Progenitor cell of endocrine pancreas (in vitro differentiated cells): ENCODE measurements at regions not wholly inside any gene's neighbourhood (a gene's known extent, or its start where the extent isn't known, plus 50 kb on each side); places are given as distances from the start of the nearest gene placed in this dataset.

ENCODE experiments used
- DNase-seq: peaks from one replicate; pipeline ENCODE4 v3.0.0; 2021; ENCODE audit warnings: low spot score; ENCODE audit not compliant: unreplicated experiment
- H3K27ac Mint-ChIP-seq: 2 replicates; pipeline ENCODE4 v1.8.0; 2021; ENCODE audit warnings: mild to moderate bottlenecking, moderate library complexity, mixed read lengths
- H3K27me3 Mint-ChIP-seq: 2 replicates; pipeline ENCODE4 v1.8.0; 2021; ENCODE audit warnings: mixed read lengths
- H3K36me3 Mint-ChIP-seq: 2 replicates; pipeline ENCODE4 v1.8.0; 2022; ENCODE audit warnings: mixed read lengths; ENCODE audit not compliant: insufficient read depth
- H3K4me1 Mint-ChIP-seq: 2 replicates; pipeline ENCODE4 v1.8.0; 2021; ENCODE audit warnings: low read depth, mixed read lengths
- H3K4me3 Mint-ChIP-seq: 2 replicates; pipeline ENCODE4 v1.8.0; 2021; ENCODE audit warnings: low read depth, mild to moderate bottlenecking, moderate library complexity, mixed read lengths
- H3K9me3 Mint-ChIP-seq: 2 replicates; pipeline ENCODE4 v1.8.0; 2021; ENCODE audit warnings: low read depth, mixed read lengths
- CTCF ChIP-seq: fragments of 200-600 bp; sonication (generic); IDR thresholded peaks from one replicate; pipeline ENCODE4 v1.5.0; 2021; ENCODE audit warnings: antibody characterized with exemption, mild to moderate bottlenecking; ENCODE audit not compliant: unreplicated experiment

DNA sequence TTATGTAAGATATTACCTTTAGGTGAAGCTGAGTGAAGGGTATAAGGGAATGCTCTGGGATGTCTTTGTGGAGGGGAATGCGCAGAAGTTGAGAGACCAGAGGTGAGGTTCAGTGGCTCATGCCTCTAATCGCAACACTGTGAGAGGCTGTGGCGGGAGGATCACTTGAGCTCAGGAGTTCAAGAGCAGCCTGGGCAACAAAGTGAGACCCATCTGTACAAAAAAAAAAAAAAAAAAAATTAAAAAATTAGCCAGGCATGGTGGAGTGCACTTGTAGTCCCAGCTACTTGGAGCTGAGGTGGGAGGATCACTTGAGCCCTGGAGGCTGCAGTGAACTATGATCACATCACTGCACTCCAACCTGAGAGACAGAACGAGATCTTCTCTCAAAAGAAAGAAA lies 57.3 kb upstream of the SP3 start:
- H3K4me3 Mint-ChIP-seq = no peak overlapping the region
- no peak overlapping the region for H3K27ac Mint-ChIP-seq
- peaks cover 58% of the 10 kb centered on the region for H3K27me3 Mint-ChIP-seq
- no peaks in the 10 kb centered on the region for H3K36me3 Mint-ChIP-seq
- peaks cover 4% of the 10 kb centered on the region for H3K4me1 Mint-ChIP-seq
- TF ChIP-seq CTCF = no peak
- DNase-seq = no peak
- no peaks in the 10 kb centered on the region for H3K9me3 Mint-ChIP-seq

GRCh38 chr2:174020926-174021662 lies 55.9 kb upstream of the SP3 start:
- Mint-ChIP-seq H3K27ac (no peak overlapping the region), H3K27me3 (peaks cover 60% of the 10 kb centered on the region), H3K4me3 (no peak overlapping the region), H3K4me1 (peaks cover 4% of the 10 kb centered on the region), H3K9me3 (no peaks in the 10 kb centered on the region), H3K36me3 (no peaks in the 10 kb centered on the region)
- DNase-seq = no peak
- TF ChIP-seq CTCF = no peak

- Mint-ChIP-seq H3K9me3 (no peaks in the 10 kb centered on the region), H3K4me1 (peaks cover 4% of the 10 kb centered on the region), H3K36me3 (no peaks in the 10 kb centered on the region), H3K4me3 (no peak overlapping the region), H3K27me3 (peaks cover 65% of the 10 kb centered on the region), H3K27ac (no peak overlapping the region)
- TF ChIP-seq CTCF = no peak
- DNase-seq = no peak
Measured at GRCh38 chr2:174020026-174020425, 54.9 kb upstream of the SP3 start.

- H3K27me3 Mint-ChIP-seq = peaks cover 69% of the 10 kb centered on the region
- no peak for TF ChIP-seq CTCF
- H3K4me1 Mint-ChIP-seq = peaks cover 9% of the 10 kb centered on the region
- H3K36me3 Mint-ChIP-seq = no peaks in the 10 kb centered on the region
- no peaks in the 10 kb centered on the region for H3K9me3 Mint-ChIP-seq
- no peak for DNase-seq
- H3K27ac Mint-ChIP-seq = no peak overlapping the region
- no peak overlapping the region for H3K4me3 Mint-ChIP-seq
Measured at GRCh38 chr2:174016447-174016846, 51.3 kb upstream of the SP3 start.

GRCh38 chr2:174015428-174015827 lies 50.3 kb upstream of the SP3 start:
- TF ChIP-seq CTCF = no peak
- DNase-seq = no peak
- Mint-ChIP-seq H3K36me3 (no peaks in the 10 kb centered on the region), H3K4me1 (peaks cover 17% of the 10 kb centered on the region), H3K4me3 (no peak overlapping the region), H3K27me3 (peaks cover 62% of the 10 kb centered on the region), H3K9me3 (no peaks in the 10 kb centered on the region), H3K27ac (no peak overlapping the region)
